ENCODE measurements at regions not wholly inside any gene's neighbourhood (a gene's known extent, or its start where the extent isn't known, plus 50 kb on each side); places are given as distances from the start of the nearest gene placed in this dataset.

DNA sequence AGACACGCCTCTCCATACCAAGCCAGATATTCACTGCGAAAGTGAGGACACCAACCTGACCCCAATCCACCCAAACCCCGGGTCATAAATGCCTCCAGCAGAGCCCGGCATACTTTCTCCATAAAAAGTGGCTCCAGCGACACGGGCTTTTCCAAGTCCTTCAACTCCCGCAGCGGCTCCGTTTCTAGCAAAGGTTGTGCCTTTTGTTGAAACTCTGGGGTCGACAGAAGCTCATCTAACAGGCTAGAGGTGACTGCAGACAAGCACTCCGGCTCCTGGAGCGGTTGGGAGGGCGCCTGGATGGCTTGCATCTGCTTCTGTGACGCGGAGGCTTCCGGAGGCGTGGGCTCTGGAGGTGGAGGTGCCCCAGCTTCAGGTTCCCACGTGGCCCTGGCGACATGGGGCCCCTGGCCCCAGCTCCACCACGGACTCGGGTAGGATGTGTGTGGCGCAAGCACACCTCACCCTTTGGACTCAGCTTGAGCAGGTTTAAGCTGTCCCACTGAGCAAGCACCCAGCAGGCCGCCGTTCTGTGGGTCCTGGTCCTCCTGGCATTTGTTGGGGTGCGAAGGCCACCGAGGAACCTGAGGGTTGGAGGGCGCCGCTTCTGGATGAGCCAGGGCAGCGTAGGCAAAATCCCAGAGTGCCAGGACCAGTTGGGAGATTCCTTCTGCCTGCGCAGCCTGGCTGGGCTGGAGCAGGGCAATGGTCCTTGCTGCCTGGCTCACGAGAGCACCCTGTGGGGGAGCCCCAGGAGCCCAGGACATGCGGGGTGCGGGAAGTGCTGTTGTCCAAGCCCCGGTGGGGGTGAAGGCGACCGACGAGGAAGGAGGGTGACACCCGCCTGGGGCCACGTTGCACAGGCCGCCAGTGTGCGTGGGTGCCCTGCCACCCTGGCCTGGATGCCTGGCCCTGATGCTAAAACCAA is 186.3 kb downstream of the ALG10 start:
- DNase-seq (ENCODE audit: low spot score), result no peak
- Histone ChIP-seq H3K4me3 (ENCODE audit: low read depth in 1 of 3, low read length in 3 of 3) (no peak overlapping the region), H3K27me3 (ENCODE audit: control insufficient read depth in 4 of 4, insufficient read depth in 4 of 4, low read length in 3 of 4) (no peaks in the 10 kb centered on the region), H3K27ac (ENCODE audit: low read depth in 1 of 2, low read length in 2 of 2) (no peak overlapping the region), H3K4me1 (ENCODE audit: control insufficient read depth in 4 of 4, insufficient read depth in 4 of 4, low read length in 3 of 4) (no peaks in the 10 kb centered on the region), H3K36me3 (ENCODE audit: control insufficient read depth in 4 of 4, insufficient read depth in 3 of 4, low read depth in 1 of 4, low read length in 3 of 4) (no peaks in the 10 kb centered on the region), H3K9ac (ENCODE audit: low read depth in 1 of 2, low read length in 2 of 2) (no peak overlapping the region), H3K9me3 (ENCODE audit: control insufficient read depth in 4 of 4, low read length in 3 of 4) (no peaks in the 10 kb centered on the region)
- TF ChIP-seq HNF4G (IDR thresholded peaks at IDR 0.05), result no peak
- no peak for TF ChIP-seq REST (IDR thresholded peaks at IDR 0.05)
- no peak for TF ChIP-seq ATF3 (IDR thresholded peaks at IDR 0.05)
- TF ChIP-seq, protein P1, sequence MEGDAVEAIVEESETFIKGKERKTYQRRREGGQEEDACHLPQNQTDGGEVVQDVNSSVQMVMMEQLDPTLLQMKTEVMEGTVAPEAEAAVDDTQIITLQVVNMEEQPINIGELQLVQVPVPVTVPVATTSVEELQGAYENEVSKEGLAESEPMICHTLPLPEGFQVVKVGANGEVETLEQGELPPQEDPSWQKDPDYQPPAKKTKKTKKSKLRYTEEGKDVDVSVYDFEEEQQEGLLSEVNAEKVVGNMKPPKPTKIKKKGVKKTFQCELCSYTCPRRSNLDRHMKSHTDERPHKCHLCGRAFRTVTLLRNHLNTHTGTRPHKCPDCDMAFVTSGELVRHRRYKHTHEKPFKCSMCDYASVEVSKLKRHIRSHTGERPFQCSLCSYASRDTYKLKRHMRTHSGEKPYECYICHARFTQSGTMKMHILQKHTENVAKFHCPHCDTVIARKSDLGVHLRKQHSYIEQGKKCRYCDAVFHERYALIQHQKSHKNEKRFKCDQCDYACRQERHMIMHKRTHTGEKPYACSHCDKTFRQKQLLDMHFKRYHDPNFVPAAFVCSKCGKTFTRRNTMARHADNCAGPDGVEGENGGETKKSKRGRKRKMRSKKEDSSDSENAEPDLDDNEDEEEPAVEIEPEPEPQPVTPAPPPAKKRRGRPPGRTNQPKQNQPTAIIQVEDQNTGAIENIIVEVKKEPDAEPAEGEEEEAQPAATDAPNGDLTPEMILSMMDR (IDR thresholded peaks at IDR 0.05; ENCODE audit: low read depth, low read length, missing input control), result no peak
- WGBS, result 83% methylated on average over 41 of the region's 41 CpGs

- TF ChIP-seq, protein P1 (IDR thresholded peaks at IDR 0.05; ENCODE audit: low read depth, low read length, missing input control), result no peak
- TF ChIP-seq EGR1 (IDR thresholded peaks at IDR 0.05; ENCODE audit: low read depth in 2 of 2) (no peak), ZBTB33 (IDR thresholded peaks at IDR 0.05) (no peak), SP1 (IDR thresholded peaks at IDR 0.05) (no peak), YY1 (IDR thresholded peaks at IDR 0.05) (no peak), RXRA (IDR thresholded peaks at IDR 0.05) (no peak), TAF1 (conservative IDR thresholded peaks at IDR 0.05) (no peak), RAD21 (IDR thresholded peaks at IDR 0.05) (no peak), HNF4A (conservative IDR thresholded peaks at IDR 0.05) (no peak), ATF3 (IDR thresholded peaks at IDR 0.05) (no peak), GABPA (IDR thresholded peaks at IDR 0.05 in 1 of 2, conservative IDR thresholded peaks at IDR 0.05 in 1 of 2) (no peak)
- H3K9me3 ChIP-seq (ENCODE audit: control insufficient read depth in 4 of 4, low read length in 3 of 4), result no peaks in the 10 kb centered on the region
- H3K4me1 ChIP-seq (ENCODE audit: control insufficient read depth in 4 of 4, insufficient read depth in 4 of 4, low read length in 3 of 4), result no peaks in the 10 kb centered on the region
- no peak overlapping the region for H3K4me3 ChIP-seq (ENCODE audit: low read depth in 1 of 3, low read length in 3 of 3)
- H3K9ac ChIP-seq (ENCODE audit: low read depth in 1 of 2, low read length in 2 of 2), result no peak overlapping the region
- DNase-seq (ENCODE audit: low spot score), result no peak
- no peaks in the 10 kb centered on the region for H3K27me3 ChIP-seq (ENCODE audit: control insufficient read depth in 4 of 4, insufficient read depth in 4 of 4, low read length in 3 of 4)
- no peaks in the 10 kb centered on the region for H3K36me3 ChIP-seq (ENCODE audit: control insufficient read depth in 4 of 4, insufficient read depth in 3 of 4, low read depth in 1 of 4, low read length in 3 of 4)
- 85% methylated on average over 22 of the region's 22 CpGs for WGBS
- H3K27ac ChIP-seq (ENCODE audit: low read depth in 1 of 2, low read length in 2 of 2), result no peak overlapping the region
Observed at GRCh38 chr12:34209259-34209835, 187.1 kb downstream of the ALG10 start.
